ENCODE measurements at regions not wholly inside any gene's neighbourhood (a gene's known extent, or its start where the extent isn't known, plus 50 kb on each side); places are given as distances from the start of the nearest gene placed in this dataset.

- CTCF ChIA-PET = no interaction called here
- no peaks in the 10 kb centered on the region for H3K9me1 ChIP-seq (replicated peaks; ENCODE audit: control insufficient read depth, extremely low read depth, insufficient read depth, low read length)
- no peaks in the 10 kb centered on the region for H3K9me3 ChIP-seq (replicated peaks; ENCODE audit: control insufficient read depth, insufficient read depth, low read length)
- H3K4me1 ChIP-seq (ENCODE audit: control insufficient read depth, extremely low read depth, insufficient read depth, low read length) = no peaks in the 10 kb centered on the region
- TF ChIP-seq POLR2A (IDR thresholded peaks at IDR 0.05; ENCODE audit: low read depth, low read length) = no peak
- TF ChIP-seq EZH2 (IDR thresholded peaks at IDR 0.05; ENCODE audit: borderline replicate concordance, low read depth, low read length, severe bottlenecking) = no peak
- TF ChIP-seq CTCF (IDR thresholded peaks at IDR 0.05; ENCODE audit: extremely low read depth in 1 of 2, insufficient read depth in 1 of 2, low read depth in 1 of 2, low read length in 2 of 2) = no peak
- no peak for TF ChIP-seq GATA2 (IDR thresholded peaks at IDR 0.05; ENCODE audit: insufficient read depth, insufficient read length, low read depth, low read length)
- TF ChIP-seq MAX (IDR thresholded peaks at IDR 0.05; ENCODE audit: insufficient read depth, insufficient read length) = no peak
- no peak for TF ChIP-seq FOS (IDR thresholded peaks at IDR 0.05; ENCODE audit: borderline replicate concordance, insufficient read depth, low read length)
- TF ChIP-seq POLR2AphosphoS5 (IDR thresholded peaks at IDR 0.05; ENCODE audit: insufficient read depth, low read depth, low read length) = no peak
- no peak for TF ChIP-seq MYC (IDR thresholded peaks at IDR 0.05; ENCODE audit: low read depth, low read length)
- no peak for TF ChIP-seq JUN (IDR thresholded peaks at IDR 0.05; ENCODE audit: borderline replicate concordance, insufficient read depth, insufficient read length, low read depth)
- no peak overlapping the region for H3K4me3 ChIP-seq (replicated peaks in 1 of 3; ENCODE audit: insufficient read depth in 1 of 3, low read depth in 1 of 3, low read length in 3 of 3)
- no TSS peak for BruUV-seq (replicated peaks)
- FAIRE-seq = no peak
- POLR2A ChIA-PET = no interaction called here
- H2AFZ ChIP-seq (ENCODE audit: low read depth, low read length) = no peak overlapping the region
- no peak for DNase-seq (ENCODE audit: low read depth, low spot score)
- intact Hi-C loops (cut with micrococcal nuclease) (no loop called here), dilution Hi-C loops (cut with MboI; ENCODE audit: extremely low pct_ligation_motif_present, low sequenced_read_pairs) (no loop called here)
- H3K27ac ChIP-seq (ENCODE audit: insufficient read depth, low read depth, low read length) = no peak overlapping the region
- H3K9ac ChIP-seq (replicated peaks; ENCODE audit: extremely low read depth, insufficient read depth, low read length) = no peak overlapping the region
- no peaks in the 10 kb centered on the region for H3K36me3 ChIP-seq (ENCODE audit: control insufficient read depth in 2 of 2, extremely low read depth in 1 of 2, insufficient read depth in 2 of 2, low read length in 2 of 2)
- no peaks in the 10 kb centered on the region for H3K79me2 ChIP-seq (ENCODE audit: control insufficient read depth, insufficient read depth, low read length)
- no peaks in the 10 kb centered on the region for H3K27me3 ChIP-seq (ENCODE audit: control insufficient read depth in 2 of 2, insufficient read depth in 2 of 2, low read length in 2 of 2)
- no peak overlapping the region for H3K4me2 ChIP-seq (ENCODE audit: insufficient read depth, low read length)
- H4K20me1 ChIP-seq (replicated peaks; ENCODE audit: control insufficient read depth, extremely low read depth, insufficient read depth, low read length) = no peaks in the 10 kb centered on the region
Measured at GRCh38 chr6:105929626-105930025, 156.5 kb upstream of the PRDM1 start.
